ENCODE measurements at regions not wholly inside any gene's neighbourhood (a gene's known extent, or its start where the extent isn't known, plus 50 kb on each side); places are given as distances from the start of the nearest gene placed in this dataset.

GRCh38 chr6:133057352-133057751 is 183.8 kb upstream of the EYA4 start:
- no CpG with 5 or more reads among the region's 2 CpGs for WGBS (ENCODE audit: insufficient coverage)
- Histone ChIP-seq H3K9me3 (ENCODE audit: control insufficient read depth, insufficient read depth, low read length) (no peaks in the 10 kb centered on the region), H3K27me3 (ENCODE audit: control insufficient read depth, insufficient read depth, low read length) (no peaks in the 10 kb centered on the region), H3K4me1 (ENCODE audit: control insufficient read depth, insufficient read depth, low read length) (no peaks in the 10 kb centered on the region), H3K4me3 (ENCODE audit: low read depth, low read length) (no peak overlapping the region), H3K27ac (ENCODE audit: low read depth, low read length) (no peak overlapping the region), H3K36me3 (ENCODE audit: control insufficient read depth, insufficient read depth, low read length) (no peaks in the 10 kb centered on the region)
- DNase-seq (ENCODE audit: low read depth in 4 of 6, low spot score in 6 of 6): no peak

GRCh38 chr6:133062077-133062476 is 179.1 kb upstream of the EYA4 start:
- WGBS (ENCODE audit: insufficient coverage): no CpG with 5 or more reads among the region's 4 CpGs
- no peaks in the 10 kb centered on the region for H3K36me3 ChIP-seq (ENCODE audit: control insufficient read depth, insufficient read depth, low read length)
- no peaks in the 10 kb centered on the region for H3K27me3 ChIP-seq (ENCODE audit: control insufficient read depth, insufficient read depth, low read length)
- DNase-seq (ENCODE audit: low read depth in 4 of 6, low spot score in 6 of 6): peak; percentile 9 to 62 (median 26)
- peaks cover 3% of the 10 kb centered on the region for H3K4me1 ChIP-seq (ENCODE audit: control insufficient read depth, insufficient read depth, low read length)
- H3K9me3 ChIP-seq (ENCODE audit: control insufficient read depth, insufficient read depth, low read length): no peaks in the 10 kb centered on the region
- H3K27ac ChIP-seq (ENCODE audit: low read depth, low read length): no peak overlapping the region
- no peak overlapping the region for H3K4me3 ChIP-seq (ENCODE audit: low read depth, low read length)

GRCh38 chr6:133062696-133063306 is 178.4 kb upstream of the EYA4 start:
- Histone ChIP-seq H3K9me3 (ENCODE audit: control insufficient read depth, insufficient read depth, low read length) (no peaks in the 10 kb centered on the region), H3K27ac (ENCODE audit: low read depth, low read length) (no peak overlapping the region), H3K36me3 (ENCODE audit: control insufficient read depth, insufficient read depth, low read length) (no peaks in the 10 kb centered on the region), H3K27me3 (ENCODE audit: control insufficient read depth, insufficient read depth, low read length) (no peaks in the 10 kb centered on the region), H3K4me3 (ENCODE audit: low read depth, low read length) (no peak overlapping the region), H3K4me1 (ENCODE audit: control insufficient read depth, insufficient read depth, low read length) (peaks cover 3% of the 10 kb centered on the region)
- DNase-seq (ENCODE audit: low read depth in 4 of 6, low spot score in 6 of 6): peak in 1 of 6 donors; percentile 22
- 63% methylated on average over 5 of the region's 8 CpGs for WGBS (ENCODE audit: insufficient coverage)

GRCh38 chr6:133067960-133068359 is 173.2 kb upstream of the EYA4 start:
- Histone ChIP-seq H3K9me3 (ENCODE audit: control insufficient read depth, insufficient read depth, low read length) (no peaks in the 10 kb centered on the region), H3K36me3 (ENCODE audit: control insufficient read depth, insufficient read depth, low read length) (no peaks in the 10 kb centered on the region), H3K4me3 (ENCODE audit: low read depth, low read length) (no peak overlapping the region), H3K27ac (ENCODE audit: low read depth, low read length) (no peak overlapping the region), H3K4me1 (ENCODE audit: control insufficient read depth, insufficient read depth, low read length) (peaks cover 1% of the 10 kb centered on the region), H3K27me3 (ENCODE audit: control insufficient read depth, insufficient read depth, low read length) (no peaks in the 10 kb centered on the region)
- WGBS (ENCODE audit: insufficient coverage): 20% methylated on average over 1 of the region's 3 CpGs
- DNase-seq (ENCODE audit: low read depth in 4 of 6, low spot score in 6 of 6): no peak

- Histone ChIP-seq H3K27me3 (ENCODE audit: control insufficient read depth, insufficient read depth, low read length) (no peaks in the 10 kb centered on the region), H3K36me3 (ENCODE audit: control insufficient read depth, insufficient read depth, low read length) (no peaks in the 10 kb centered on the region), H3K27ac (ENCODE audit: low read depth, low read length) (no peak overlapping the region), H3K4me1 (ENCODE audit: control insufficient read depth, insufficient read depth, low read length) (no peaks in the 10 kb centered on the region), H3K9me3 (ENCODE audit: control insufficient read depth, insufficient read depth, low read length) (no peaks in the 10 kb centered on the region), H3K4me3 (ENCODE audit: low read depth, low read length) (no peak overlapping the region)
- peak in 1 of 6 donors; percentile 32 for DNase-seq (ENCODE audit: low read depth in 4 of 6, low spot score in 6 of 6)
- WGBS (ENCODE audit: insufficient coverage): 100% methylated on average over 1 of the region's 4 CpGs
Observed at GRCh38 chr6:133070410-133071043, 170.6 kb upstream of the EYA4 start.

GRCh38 chr6:133079901-133080300 is 161.3 kb upstream of the EYA4 start:
- Histone ChIP-seq H3K4me3 (ENCODE audit: low read depth, low read length) (no peak overlapping the region), H3K4me1 (ENCODE audit: control insufficient read depth, insufficient read depth, low read length) (no peaks in the 10 kb centered on the region), H3K27me3 (ENCODE audit: control insufficient read depth, insufficient read depth, low read length) (no peaks in the 10 kb centered on the region), H3K9me3 (ENCODE audit: control insufficient read depth, insufficient read depth, low read length) (no peaks in the 10 kb centered on the region), H3K27ac (ENCODE audit: low read depth, low read length) (no peak overlapping the region), H3K36me3 (ENCODE audit: control insufficient read depth, insufficient read depth, low read length) (no peaks in the 10 kb centered on the region)
- no peak for DNase-seq (ENCODE audit: low read depth in 4 of 6, low spot score in 6 of 6)
- no CpG with 5 or more reads among the region's 2 CpGs for WGBS (ENCODE audit: insufficient coverage)

- no peak overlapping the region for H3K4me3 ChIP-seq (ENCODE audit: low read depth, low read length)
- H3K36me3 ChIP-seq (ENCODE audit: control insufficient read depth, insufficient read depth, low read length): no peaks in the 10 kb centered on the region
- H3K9me3 ChIP-seq (ENCODE audit: control insufficient read depth, insufficient read depth, low read length): no peaks in the 10 kb centered on the region
- no peaks in the 10 kb centered on the region for H3K4me1 ChIP-seq (ENCODE audit: control insufficient read depth, insufficient read depth, low read length)
- 67% methylated on average over 1 of the region's 2 CpGs for WGBS (ENCODE audit: insufficient coverage)
- H3K27ac ChIP-seq (ENCODE audit: low read depth, low read length): no peak overlapping the region
- no peaks in the 10 kb centered on the region for H3K27me3 ChIP-seq (ENCODE audit: control insufficient read depth, insufficient read depth, low read length)
- peak in 1 of 6 donors; percentile 32 for DNase-seq (ENCODE audit: low read depth in 4 of 6, low spot score in 6 of 6)
Observed at GRCh38 chr6:133083248-133083967, 157.7 kb upstream of the EYA4 start.

GRCh38 chr6:133085471-133085870 is 155.7 kb upstream of the EYA4 start:
- no CpG with 5 or more reads among the region's 1 CpG for WGBS (ENCODE audit: insufficient coverage)
- Histone ChIP-seq H3K27ac (ENCODE audit: low read depth, low read length) (no peak overlapping the region), H3K4me1 (ENCODE audit: control insufficient read depth, insufficient read depth, low read length) (no peaks in the 10 kb centered on the region), H3K9me3 (ENCODE audit: control insufficient read depth, insufficient read depth, low read length) (no peaks in the 10 kb centered on the region), H3K27me3 (ENCODE audit: control insufficient read depth, insufficient read depth, low read length) (no peaks in the 10 kb centered on the region), H3K4me3 (ENCODE audit: low read depth, low read length) (no peak overlapping the region), H3K36me3 (ENCODE audit: control insufficient read depth, insufficient read depth, low read length) (no peaks in the 10 kb centered on the region)
- DNase-seq (ENCODE audit: low read depth in 4 of 6, low spot score in 6 of 6): no peak

- 50% methylated on average over 1 of the region's 2 CpGs for WGBS (ENCODE audit: insufficient coverage)
- no peak overlapping the region for H3K27ac ChIP-seq (ENCODE audit: low read depth, low read length)
- H3K36me3 ChIP-seq (ENCODE audit: control insufficient read depth, insufficient read depth, low read length): no peaks in the 10 kb centered on the region
- no peaks in the 10 kb centered on the region for H3K4me1 ChIP-seq (ENCODE audit: control insufficient read depth, insufficient read depth, low read length)
- no peak overlapping the region for H3K4me3 ChIP-seq (ENCODE audit: low read depth, low read length)
- H3K27me3 ChIP-seq (ENCODE audit: control insufficient read depth, insufficient read depth, low read length): no peaks in the 10 kb centered on the region
- DNase-seq (ENCODE audit: low read depth in 4 of 6, low spot score in 6 of 6): peak in 1 of 6 donors; percentile 49
- no peaks in the 10 kb centered on the region for H3K9me3 ChIP-seq (ENCODE audit: control insufficient read depth, insufficient read depth, low read length)
Observed at GRCh38 chr6:133085896-133086295, 155.3 kb upstream of the EYA4 start.
